8988T (cell line): ENCODE measurements at regions not wholly inside any gene's neighbourhood (a gene's known extent, or its start where the extent isn't known, plus 50 kb on each side); places are given as distances from the start of the nearest gene placed in this dataset.
"Not testable (repeated sequence)": the region's sequence is repeated elsewhere in the genome, so short reads cannot be mapped to it uniquely, and the experiment has no call there.

Experiments used
- DNase-seq: peaks from one replicate; pipeline ENCODE4 v3.0.0; 2011

DNA sequence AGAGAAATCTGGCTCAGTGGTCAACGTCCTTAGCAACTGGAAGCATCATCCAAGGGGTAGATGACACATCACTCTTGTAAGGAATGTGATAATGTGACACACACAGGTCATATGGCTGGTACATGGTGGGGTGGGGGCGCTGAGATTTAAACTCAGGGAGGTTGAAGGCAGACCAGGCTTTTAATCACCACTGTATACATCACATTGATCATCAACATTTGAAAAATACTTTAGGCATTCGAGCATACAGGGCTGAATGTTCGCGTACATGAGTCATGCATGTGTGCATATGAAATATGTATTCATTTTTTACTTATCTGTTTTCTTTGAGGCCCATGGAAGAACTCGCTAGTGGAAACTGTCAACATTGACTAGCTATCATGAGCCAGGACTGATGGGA, 976.4 kb downstream of the VRK1 start:
- DNase-seq, result no peak

DNA sequence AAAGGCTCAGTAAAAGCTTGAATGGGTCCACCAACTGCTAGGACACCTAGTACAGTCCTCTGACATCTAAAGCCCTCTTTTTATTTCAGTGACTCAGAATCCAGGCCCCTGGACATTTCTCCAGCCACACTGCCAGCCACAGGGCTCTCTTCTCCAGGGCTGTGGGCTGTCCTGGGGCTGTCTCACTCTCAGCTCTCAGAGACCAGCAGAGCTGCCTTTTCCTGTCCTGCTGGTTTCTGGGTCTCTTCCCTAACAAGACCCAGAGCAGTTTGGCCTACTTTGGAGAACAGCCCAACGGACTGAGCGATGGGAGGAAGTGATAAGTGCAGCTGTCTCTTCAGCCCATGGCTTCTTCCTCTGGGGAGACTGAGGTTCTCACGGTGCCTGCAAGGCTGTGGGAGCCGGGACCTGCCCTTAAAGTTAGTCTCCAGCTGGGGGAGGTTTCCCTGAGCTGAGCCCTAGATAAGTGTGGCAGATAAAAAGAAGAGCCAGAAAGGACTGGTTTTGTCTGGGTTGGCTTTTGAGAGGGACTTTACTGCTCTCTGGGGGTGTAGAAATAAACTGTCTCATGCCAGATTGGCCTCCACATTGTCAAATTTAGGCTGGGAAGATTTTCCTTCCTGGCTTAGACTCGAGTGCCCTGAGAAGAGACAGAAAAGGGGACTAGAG, 979.8 kb downstream of the VRK1 start:
- no peak for DNase-seq

GRCh38 chr14:97777622-97778355, 980.6 kb downstream of the VRK1 start:
- DNase-seq, result no peak

GRCh38 chr14:97779140-97779539, 982.0 kb downstream of the VRK1 start:
- no peak for DNase-seq

DNA sequence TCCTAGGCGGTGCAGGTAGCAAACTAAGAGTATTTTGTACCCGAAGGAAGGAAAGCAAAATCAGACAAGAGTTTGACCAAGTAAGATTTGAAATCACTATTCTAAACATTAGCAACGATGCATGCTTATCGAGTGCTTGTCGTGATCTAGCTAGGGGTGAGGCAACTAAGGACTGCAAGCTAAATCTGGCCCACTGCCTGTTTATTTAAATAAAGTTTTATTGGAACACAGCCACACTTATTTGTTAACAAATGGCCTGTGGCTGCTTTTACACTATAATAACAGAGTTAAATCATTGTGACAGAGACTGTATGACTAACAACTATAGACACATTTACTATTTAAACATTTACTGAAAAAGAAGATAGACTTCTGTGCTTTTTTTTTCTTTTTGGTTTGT, 983.6 kb downstream of the VRK1 start:
- no peak for DNase-seq

DNA sequence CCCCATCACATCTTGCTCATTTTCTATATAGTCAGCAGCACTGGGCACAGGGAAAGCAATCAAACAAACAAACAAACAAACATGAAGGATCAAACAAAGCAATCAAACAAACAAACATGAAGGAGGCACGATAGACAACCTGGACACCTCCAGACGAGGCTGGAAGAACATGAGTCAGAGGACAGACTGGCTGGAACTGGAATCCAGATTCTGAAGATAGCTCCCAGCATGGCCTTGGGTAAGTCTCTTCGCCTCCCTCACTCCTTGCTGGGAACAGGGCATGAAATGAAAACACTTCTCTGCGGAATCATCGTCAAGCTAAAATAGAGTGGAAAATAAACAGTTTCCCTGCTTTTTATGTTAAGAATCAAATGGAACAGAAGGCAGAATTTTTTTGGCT, 984.8 kb downstream of the VRK1 start:
- no peak for DNase-seq

DNA sequence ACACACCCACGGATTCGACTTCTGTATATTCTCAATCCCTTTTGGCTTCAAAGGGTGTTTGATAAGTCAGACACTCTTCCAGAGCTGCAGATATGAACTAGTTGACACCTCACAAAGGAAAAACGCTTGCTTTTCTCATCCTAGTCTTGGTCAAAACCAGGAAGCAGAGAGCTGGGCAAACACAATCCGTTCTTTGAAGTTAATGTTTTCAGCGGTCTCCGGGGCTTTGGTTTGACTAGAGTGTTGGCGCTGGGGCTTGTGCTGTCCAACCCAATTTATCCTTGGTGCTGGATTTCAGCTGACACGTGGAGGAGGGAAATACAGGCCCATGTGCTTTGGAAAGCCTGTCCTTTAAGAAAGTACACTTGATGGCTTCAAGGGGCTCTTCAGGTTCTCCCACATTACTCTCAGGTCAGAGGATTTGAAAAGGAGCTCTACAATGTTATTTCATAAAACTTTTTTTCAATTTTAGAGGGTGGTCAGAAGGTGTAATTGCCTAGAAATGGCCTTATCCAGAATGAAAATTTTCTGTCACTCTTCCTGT, 985.8 kb downstream of the VRK1 start:
- no peak for DNase-seq

DNA sequence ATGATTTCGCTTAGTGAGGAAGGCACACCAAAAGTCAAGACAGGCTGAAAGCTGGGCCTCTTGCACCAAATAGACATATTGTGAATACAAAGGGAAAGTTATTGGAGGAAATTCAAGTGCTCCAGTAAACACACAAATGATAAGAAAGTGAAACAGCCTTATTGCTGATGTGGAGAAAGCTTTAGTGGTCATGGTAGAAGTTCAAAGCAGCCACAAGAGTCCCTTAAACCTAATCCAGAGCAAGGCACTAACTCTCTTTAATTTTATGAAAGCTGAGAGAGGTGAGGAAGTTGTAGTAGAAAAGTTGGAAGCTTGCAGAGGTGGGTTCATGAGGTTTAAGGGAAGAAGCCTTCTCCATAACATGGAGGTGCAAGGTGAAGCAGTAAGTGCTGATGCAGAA, 988.3 kb downstream of the VRK1 start:
- no peak for DNase-seq

DNA sequence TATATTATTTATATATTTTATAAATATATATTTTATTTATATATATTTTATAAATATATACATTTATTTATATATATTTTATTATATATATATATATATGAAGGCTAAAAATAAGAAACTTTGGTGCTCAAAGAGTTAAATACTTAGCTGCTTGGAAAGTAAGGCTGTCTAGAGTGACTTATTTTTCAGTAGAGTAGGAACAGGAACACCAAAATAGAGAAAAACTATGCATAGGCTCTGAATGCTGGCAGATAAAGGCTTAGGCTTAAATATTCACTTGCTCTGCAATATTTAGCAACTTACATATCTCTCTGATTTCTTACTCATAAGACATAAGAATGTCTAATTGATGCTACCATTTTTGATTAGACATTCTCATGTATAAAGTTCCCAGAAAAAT, 991.2 kb downstream of the VRK1 start:
- DNase-seq, result no peak

GRCh38 chr14:97788846-97789526, 991.8 kb downstream of the VRK1 start:
- no peak for DNase-seq

GRCh38 chr14:97791072-97791471, 993.9 kb downstream of the VRK1 start:
- no peak for DNase-seq

DNA sequence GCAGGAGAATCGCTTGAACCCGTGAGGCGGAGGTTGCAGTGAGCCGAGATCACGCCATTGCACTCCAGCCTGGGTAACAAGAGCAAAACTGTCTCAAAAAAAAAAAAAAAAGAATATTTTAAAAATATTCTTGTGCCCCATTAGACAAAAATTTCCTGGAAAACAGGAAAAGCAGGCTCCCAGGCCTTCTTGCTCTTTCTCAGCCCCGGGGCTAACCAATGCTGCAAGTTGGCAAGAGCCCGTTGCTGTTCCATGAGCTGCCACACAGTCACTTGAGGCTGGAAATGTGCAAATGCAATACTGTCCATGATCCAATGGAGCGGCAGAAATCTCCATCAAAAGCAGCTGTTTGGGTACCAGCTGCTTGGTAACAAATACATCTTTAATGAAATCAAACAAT, 994.7 kb downstream of the VRK1 start:
- no peak for DNase-seq

DNA sequence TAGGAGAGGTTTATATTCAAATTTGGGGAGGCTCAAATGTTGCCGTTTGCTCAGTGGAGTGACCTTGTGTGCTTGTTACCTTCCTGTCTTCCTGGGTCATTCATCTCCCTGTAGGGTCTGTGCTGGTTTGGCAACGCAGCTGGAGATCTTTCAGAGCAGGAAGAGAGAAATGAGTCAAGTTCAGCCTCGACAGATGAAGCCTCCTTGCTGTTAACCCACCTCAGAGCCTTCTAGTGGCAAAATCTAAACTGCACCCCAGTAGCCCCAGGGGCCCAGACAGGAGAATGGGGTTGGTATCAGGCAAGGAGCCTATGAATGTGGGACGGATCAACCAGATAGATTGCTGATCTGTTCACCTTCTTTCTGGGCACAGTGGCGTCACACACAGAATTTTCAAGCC, 999.3 kb downstream of the VRK1 start:
- no peak for DNase-seq

GRCh38 chr14:97798176-97798575, 1001.0 kb downstream of the VRK1 start:
- no peak for DNase-seq

- no peak for DNase-seq
These were observed 1005.5 kb downstream of the VRK1 start for GRCh38 chr14:97802430-97803373.

DNA sequence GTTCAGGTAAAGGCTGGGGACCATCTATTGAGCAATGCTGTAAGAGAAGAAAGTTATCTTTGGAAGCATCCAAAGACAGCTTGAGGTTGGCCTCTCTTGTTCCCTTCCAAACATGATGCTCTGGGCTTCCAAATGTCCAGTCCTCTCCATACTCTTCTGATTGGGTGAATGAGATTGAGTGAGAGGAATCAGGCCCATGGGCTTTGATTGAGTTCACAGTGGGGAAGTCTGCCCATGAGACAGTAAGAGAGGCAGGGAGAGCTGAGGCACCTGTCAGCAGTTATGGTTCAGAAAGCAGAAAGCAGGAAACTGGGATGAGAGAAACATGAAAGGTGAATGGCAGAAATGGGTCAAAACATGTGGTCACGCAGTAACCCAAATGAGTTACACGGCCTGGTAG, 1006.9 kb downstream of the VRK1 start:
- DNase-seq, result no peak

- no peak for DNase-seq
These were observed 1009.7 kb downstream of the VRK1 start for GRCh38 chr14:97806891-97807290.

GRCh38 chr14:97808541-97808940, 1011.4 kb downstream of the VRK1 start:
- not testable (repeated sequence) for DNase-seq

- DNase-seq, result no peak
These were observed 1016.4 kb downstream of the VRK1 start for GRCh38 chr14:97813556-97813955.

DNA sequence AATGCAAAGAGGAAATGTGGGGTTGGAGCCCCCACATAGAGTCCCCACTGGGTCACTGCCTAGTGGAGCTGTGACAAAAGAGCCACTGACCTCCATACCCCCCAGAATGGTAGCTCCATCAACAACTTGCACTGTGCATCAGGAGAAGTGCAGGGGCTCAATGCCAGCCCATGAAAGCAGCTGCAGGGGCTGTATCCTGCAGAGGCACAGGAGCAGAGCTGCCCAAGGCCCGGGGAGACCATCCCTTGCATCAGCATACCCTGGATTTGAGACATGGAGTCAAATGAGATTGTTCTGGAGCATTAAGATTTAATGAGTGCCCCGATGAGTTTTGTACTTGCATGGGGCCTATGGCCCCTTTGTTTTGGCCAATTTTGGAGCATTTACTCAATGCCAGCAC, 1023.6 kb downstream of the VRK1 start:
- no peak for DNase-seq

DNA sequence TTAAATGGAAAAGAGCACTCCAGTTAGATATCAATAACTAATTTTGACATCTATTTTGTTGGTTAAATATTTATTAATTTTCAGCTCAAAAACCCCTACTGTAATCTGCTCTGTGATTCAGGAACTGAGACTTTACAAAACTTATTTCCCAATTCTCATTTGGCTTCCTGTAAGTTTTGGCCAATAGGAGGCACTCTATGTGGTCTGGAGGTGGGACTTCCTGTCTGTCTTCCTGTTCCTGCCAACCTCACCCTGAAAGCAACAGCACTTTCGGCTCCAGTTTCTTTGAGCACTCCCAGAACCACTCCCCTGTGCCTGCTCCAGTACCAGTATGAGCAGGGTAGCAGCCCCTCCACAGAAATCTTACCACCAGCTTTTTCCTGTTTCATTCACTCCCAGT, 1027.0 kb downstream of the VRK1 start:
- no peak for DNase-seq

- no peak for DNase-seq
These were observed 1030.6 kb downstream of the VRK1 start for GRCh38 chr14:97827746-97828145.

GRCh38 chr14:97832776-97833175, 1035.6 kb downstream of the VRK1 start:
- DNase-seq, result no peak
